ENCODE measurements at regions not wholly inside any gene's neighbourhood (a gene's known extent, or its start where the extent isn't known, plus 50 kb on each side); places are given as distances from the start of the nearest gene placed in this dataset.

DNA sequence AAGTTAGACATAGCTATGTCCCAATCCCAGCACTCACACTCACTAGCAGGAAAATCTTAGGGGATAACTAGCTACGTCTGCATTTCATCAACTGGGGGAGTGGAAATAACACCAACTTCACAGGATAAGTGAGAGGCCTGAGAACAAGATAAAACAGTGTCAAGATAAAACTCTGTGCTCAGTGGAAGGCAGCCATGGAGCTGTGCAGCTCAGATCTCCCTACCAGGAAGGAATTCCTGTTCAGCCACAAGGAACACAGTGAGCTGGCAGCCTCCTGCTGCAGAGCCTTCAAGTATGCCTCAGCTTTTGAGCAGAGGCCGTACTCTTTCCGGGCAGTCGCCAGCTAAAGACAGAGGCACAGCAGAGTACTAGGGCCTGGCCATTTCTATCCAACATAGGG lies 115.8 kb upstream of the TOPAZ1 start:
- TF ChIP-seq, protein P1, sequence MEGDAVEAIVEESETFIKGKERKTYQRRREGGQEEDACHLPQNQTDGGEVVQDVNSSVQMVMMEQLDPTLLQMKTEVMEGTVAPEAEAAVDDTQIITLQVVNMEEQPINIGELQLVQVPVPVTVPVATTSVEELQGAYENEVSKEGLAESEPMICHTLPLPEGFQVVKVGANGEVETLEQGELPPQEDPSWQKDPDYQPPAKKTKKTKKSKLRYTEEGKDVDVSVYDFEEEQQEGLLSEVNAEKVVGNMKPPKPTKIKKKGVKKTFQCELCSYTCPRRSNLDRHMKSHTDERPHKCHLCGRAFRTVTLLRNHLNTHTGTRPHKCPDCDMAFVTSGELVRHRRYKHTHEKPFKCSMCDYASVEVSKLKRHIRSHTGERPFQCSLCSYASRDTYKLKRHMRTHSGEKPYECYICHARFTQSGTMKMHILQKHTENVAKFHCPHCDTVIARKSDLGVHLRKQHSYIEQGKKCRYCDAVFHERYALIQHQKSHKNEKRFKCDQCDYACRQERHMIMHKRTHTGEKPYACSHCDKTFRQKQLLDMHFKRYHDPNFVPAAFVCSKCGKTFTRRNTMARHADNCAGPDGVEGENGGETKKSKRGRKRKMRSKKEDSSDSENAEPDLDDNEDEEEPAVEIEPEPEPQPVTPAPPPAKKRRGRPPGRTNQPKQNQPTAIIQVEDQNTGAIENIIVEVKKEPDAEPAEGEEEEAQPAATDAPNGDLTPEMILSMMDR (optimal IDR thresholded peaks at IDR 0.05 in 1 of 3, IDR thresholded peaks at IDR 0.05 in 1 of 3, conservative IDR thresholded peaks at IDR 0.05 in 1 of 3; ENCODE audit: extremely low read depth in 1 of 3, insufficient read depth in 2 of 3, low read length in 3 of 3), result no peak
- no peak for TF ChIP-seq EZH2 (IDR thresholded peaks at IDR 0.05; ENCODE audit: low read length)
- Histone ChIP-seq H3K79me2 (ENCODE audit: control insufficient read depth, insufficient read depth, low read length) (no peaks in the 10 kb centered on the region), H3K9me3 (ENCODE audit: control insufficient read depth, low read depth, low read length) (no peaks in the 10 kb centered on the region), H3K9me1 (ENCODE audit: control insufficient read depth, extremely low read depth, insufficient read depth, low read length) (no peaks in the 10 kb centered on the region), H2AFZ (ENCODE audit: control insufficient read depth, low read length) (no peak overlapping the region), H4K20me1 (ENCODE audit: control insufficient read depth, extremely low read depth, insufficient read depth, low read length) (no peaks in the 10 kb centered on the region), H3K27ac (ENCODE audit: control insufficient read depth, insufficient read depth, low read length) (no peak overlapping the region), H3K4me2 (ENCODE audit: control insufficient read depth, extremely low read depth, insufficient read depth, low read depth, low read length) (no peak overlapping the region), H3K9ac (ENCODE audit: control insufficient read depth, extremely low read depth, insufficient read depth, low read length) (no peak overlapping the region), H3K4me1 (ENCODE audit: control insufficient read depth, extremely low read depth, insufficient read depth, low read length) (peaks cover 5% of the 10 kb centered on the region), H3K36me3 (ENCODE audit: control insufficient read depth in 2 of 2, extremely low read depth in 1 of 2, insufficient read depth in 2 of 2, low read length in 2 of 2) (no peaks in the 10 kb centered on the region), H3K27me3 (ENCODE audit: control insufficient read depth, extremely low read depth, insufficient read depth, low read length) (peaks cover 5% of the 10 kb centered on the region), H3K4me3 (ENCODE audit: control insufficient read depth in 2 of 3, extremely low read depth in 1 of 3, insufficient read depth in 2 of 3, low read depth in 1 of 3, low read length in 3 of 3) (no peak overlapping the region)
- dilution Hi-C loops (cut with MboI; ENCODE audit: extremely low pct_ligation_motif_present, low sequenced_read_pairs), result no loop called here
- DNase-seq (ENCODE audit: low read depth, low spot score) (no peak), FAIRE-seq (no peak)

DNA sequence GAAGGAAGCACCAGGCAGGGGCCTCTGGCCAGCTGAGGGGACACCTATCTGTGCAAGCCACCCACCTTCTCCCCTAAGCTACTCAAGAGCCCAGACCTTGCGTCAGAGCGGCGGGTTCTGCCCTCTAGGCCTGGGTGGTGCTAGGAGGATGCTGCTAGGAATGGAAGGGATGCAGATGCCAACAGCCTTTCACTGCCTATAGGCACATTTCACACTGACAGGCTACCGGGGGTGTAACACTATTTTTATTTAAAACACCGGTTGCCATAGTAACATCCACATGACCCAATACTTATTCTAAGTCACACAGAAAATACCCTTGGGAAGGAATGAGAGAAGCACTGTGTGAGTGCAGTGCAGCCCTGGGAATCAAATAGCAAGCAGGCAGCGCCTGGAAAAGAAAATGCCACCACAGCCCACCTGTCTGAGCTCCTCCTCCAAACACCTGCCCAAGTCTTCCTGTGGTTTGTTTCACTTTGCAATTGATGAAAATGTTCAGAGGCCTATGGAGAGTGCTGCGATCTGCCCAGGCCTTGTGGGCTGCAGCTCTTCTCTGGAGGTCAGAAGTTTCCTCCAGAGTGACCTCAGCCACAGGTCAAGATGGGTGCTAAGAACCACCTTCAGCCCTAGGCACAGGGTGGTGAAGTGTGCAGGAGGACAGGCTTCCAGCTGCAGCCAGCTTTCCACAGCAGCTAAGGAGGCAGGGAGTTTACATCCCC lies 113.5 kb upstream of the TOPAZ1 start:
- dilution Hi-C loops (cut with MboI; ENCODE audit: extremely low pct_ligation_motif_present, low sequenced_read_pairs), result no loop called here

DNA sequence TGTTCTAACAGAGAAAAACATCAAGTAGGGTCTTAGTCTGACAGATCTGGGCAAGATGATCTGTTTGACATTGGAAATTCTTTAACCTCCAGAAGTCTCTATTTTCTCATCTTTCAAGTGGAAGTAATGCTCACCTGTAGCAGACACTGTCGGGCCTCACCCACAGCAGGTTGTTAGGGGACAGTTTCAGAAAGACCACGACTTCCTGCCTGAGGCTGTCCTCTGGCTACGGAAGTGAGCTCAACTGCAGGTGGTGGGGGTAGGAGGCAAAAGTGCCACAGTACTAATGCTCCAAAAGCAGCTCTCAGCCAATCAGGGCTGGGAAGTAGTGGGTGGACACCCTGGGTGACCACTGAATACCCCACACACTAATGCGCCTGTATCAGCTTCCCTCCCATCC lies 111.4 kb upstream of the TOPAZ1 start:
- H4K20me1 ChIP-seq (ENCODE audit: control insufficient read depth, extremely low read depth, insufficient read depth, low read length), result no peaks in the 10 kb centered on the region
- dilution Hi-C loops (cut with MboI; ENCODE audit: extremely low pct_ligation_motif_present, low sequenced_read_pairs), result no loop called here

More for the DNA sequence above, 113.5 kb upstream of the TOPAZ1 start:
- TF ChIP-seq EZH2 (IDR thresholded peaks at IDR 0.05; ENCODE audit: low read length), result no peak
- Histone ChIP-seq H3K4me1 (ENCODE audit: control insufficient read depth, extremely low read depth, insufficient read depth, low read length) (peaks cover 10% of the 10 kb centered on the region), H4K20me1 (ENCODE audit: control insufficient read depth, extremely low read depth, insufficient read depth, low read length) (no peaks in the 10 kb centered on the region), H2AFZ (ENCODE audit: control insufficient read depth, low read length) (no peak overlapping the region), H3K9me3 (ENCODE audit: control insufficient read depth, low read depth, low read length) (no peaks in the 10 kb centered on the region), H3K36me3 (ENCODE audit: control insufficient read depth in 2 of 2, extremely low read depth in 1 of 2, insufficient read depth in 2 of 2, low read length in 2 of 2) (no peaks in the 10 kb centered on the region), H3K4me2 (ENCODE audit: control insufficient read depth, extremely low read depth, insufficient read depth, low read depth, low read length) (no peak overlapping the region), H3K27me3 (ENCODE audit: control insufficient read depth, extremely low read depth, insufficient read depth, low read length) (peaks cover 5% of the 10 kb centered on the region), H3K9me1 (ENCODE audit: control insufficient read depth, extremely low read depth, insufficient read depth, low read length) (no peaks in the 10 kb centered on the region), H3K79me2 (ENCODE audit: control insufficient read depth, insufficient read depth, low read length) (no peaks in the 10 kb centered on the region), H3K27ac (ENCODE audit: control insufficient read depth, insufficient read depth, low read length) (no peak overlapping the region), H3K4me3 (ENCODE audit: control insufficient read depth in 2 of 3, extremely low read depth in 1 of 3, insufficient read depth in 2 of 3, low read depth in 1 of 3, low read length in 3 of 3) (no peak overlapping the region), H3K9ac (ENCODE audit: control insufficient read depth, extremely low read depth, insufficient read depth, low read length) (no peak overlapping the region)
- no peak for FAIRE-seq
- DNase-seq (ENCODE audit: low read depth, low spot score), result no peak

More for the DNA sequence above, 111.4 kb upstream of the TOPAZ1 start:
- no peaks in the 10 kb centered on the region for H3K36me3 ChIP-seq (ENCODE audit: control insufficient read depth in 2 of 2, extremely low read depth in 1 of 2, insufficient read depth in 2 of 2, low read length in 2 of 2)
- H3K27me3 ChIP-seq (ENCODE audit: control insufficient read depth, extremely low read depth, insufficient read depth, low read length), result no peaks in the 10 kb centered on the region
- no peaks in the 10 kb centered on the region for H3K79me2 ChIP-seq (ENCODE audit: control insufficient read depth, insufficient read depth, low read length)
- H3K27ac ChIP-seq (ENCODE audit: control insufficient read depth, insufficient read depth, low read length), result no peak overlapping the region
- no peaks in the 10 kb centered on the region for H3K9me3 ChIP-seq (ENCODE audit: control insufficient read depth, low read depth, low read length)
- H3K9ac ChIP-seq (ENCODE audit: control insufficient read depth, extremely low read depth, insufficient read depth, low read length), result no peak overlapping the region
- no peak overlapping the region for H3K4me3 ChIP-seq (ENCODE audit: control insufficient read depth in 2 of 3, extremely low read depth in 1 of 3, insufficient read depth in 2 of 3, low read depth in 1 of 3, low read length in 3 of 3)
- no peak overlapping the region for H2AFZ ChIP-seq (ENCODE audit: control insufficient read depth, low read length)
- no peak overlapping the region for H3K4me2 ChIP-seq (ENCODE audit: control insufficient read depth, extremely low read depth, insufficient read depth, low read depth, low read length)
- no peaks in the 10 kb centered on the region for H3K9me1 ChIP-seq (ENCODE audit: control insufficient read depth, extremely low read depth, insufficient read depth, low read length)
- H3K4me1 ChIP-seq (ENCODE audit: control insufficient read depth, extremely low read depth, insufficient read depth, low read length), result peaks cover 12% of the 10 kb centered on the region
- FAIRE-seq (no peak), DNase-seq (ENCODE audit: low read depth, low spot score) (no peak)
- TF ChIP-seq, protein P1 (optimal IDR thresholded peaks at IDR 0.05 in 1 of 3, IDR thresholded peaks at IDR 0.05 in 1 of 3, conservative IDR thresholded peaks at IDR 0.05 in 1 of 3; ENCODE audit: extremely low read depth in 1 of 3, insufficient read depth in 2 of 3, low read length in 3 of 3), result no peak
- TF ChIP-seq EZH2 (IDR thresholded peaks at IDR 0.05; ENCODE audit: low read length), result no peak

Measured in keratinocyte (primary cell).